ENCODE measurements at regions not wholly inside any gene's neighbourhood (a gene's known extent, or its start where the extent isn't known, plus 50 kb on each side); places are given as distances from the start of the nearest gene placed in this dataset.

GRCh38 chr21:26652854-26653253, 79.8 kb upstream of the CYYR1 start:
- Mint-ChIP-seq H3K4me3 (ENCODE audit: unreplicated experiment) (no peak overlapping the region), H3K36me3 (ENCODE audit: insufficient read depth, unreplicated experiment) (no peaks in the 10 kb centered on the region), H3K27me3 (ENCODE audit: insufficient read depth, unreplicated experiment) (no peaks in the 10 kb centered on the region), H3K4me1 (ENCODE audit: low read depth, unreplicated experiment) (no peaks in the 10 kb centered on the region), H3K27ac (ENCODE audit: unreplicated experiment) (no peak overlapping the region), H3K9me3 (ENCODE audit: unreplicated experiment) (no peaks in the 10 kb centered on the region)
- Histone ChIP-seq H3K36me3 (ENCODE audit: control insufficient read depth, insufficient read depth, low read length) (no peaks in the 10 kb centered on the region), H3K27me3 (replicated peaks; ENCODE audit: control insufficient read depth, insufficient read depth, low read length) (no peaks in the 10 kb centered on the region), H3K4me3 (ENCODE audit: low read depth, low read length) (no peak overlapping the region), H3K9me3 (no peaks in the 10 kb centered on the region), H3K4me1 (no peaks in the 10 kb centered on the region)
- POLR2A ChIA-PET, result no interaction called here
- CTCF ChIA-PET, result no interaction called here
- no peak for TF ChIP-seq CTCF (IDR thresholded peaks at IDR 0.05; ENCODE audit: insufficient read depth in 1 of 2, low read depth in 1 of 2, low read length in 1 of 2, severe bottlenecking in 1 of 2, unreplicated experiment in 1 of 2)
- BruUV-seq (replicated peaks), result no TSS peak
- intact Hi-C loops (cut with micrococcal nuclease; ENCODE audit: unreplicated experiment), result no loop called here
- DNase-seq, result no peak

GRCh38 chr21:26641062-26641461, 68.0 kb upstream of the CYYR1 start:
- no TSS peak for BruUV-seq (replicated peaks)
- H3K27me3 Mint-ChIP-seq (ENCODE audit: insufficient read depth, unreplicated experiment), result no peaks in the 10 kb centered on the region

GRCh38 chr21:26637201-26637745, 64.2 kb upstream of the CYYR1 start:
- no TSS peak for BruUV-seq (replicated peaks)

More at GRCh38 chr21:26641062-26641461, 68.0 kb upstream of the CYYR1 start:
- Mint-ChIP-seq H3K36me3 (ENCODE audit: insufficient read depth, unreplicated experiment) (no peaks in the 10 kb centered on the region), H3K4me1 (ENCODE audit: low read depth, unreplicated experiment) (no peaks in the 10 kb centered on the region), H3K9me3 (ENCODE audit: unreplicated experiment) (peaks cover under 1% of the 10 kb centered on the region), H3K4me3 (ENCODE audit: unreplicated experiment) (no peak overlapping the region), H3K27ac (ENCODE audit: unreplicated experiment) (no peak overlapping the region)
- intact Hi-C loops (cut with micrococcal nuclease; ENCODE audit: unreplicated experiment), result no loop called here
- Histone ChIP-seq H3K4me3 (ENCODE audit: low read depth, low read length) (no peak overlapping the region), H3K4me1 (no peaks in the 10 kb centered on the region), H3K27me3 (replicated peaks; ENCODE audit: control insufficient read depth, insufficient read depth, low read length) (no peaks in the 10 kb centered on the region), H3K36me3 (ENCODE audit: control insufficient read depth, insufficient read depth, low read length) (no peaks in the 10 kb centered on the region), H3K9me3 (no peaks in the 10 kb centered on the region)
- ChIA-PET CTCF (no interaction called here), POLR2A (no interaction called here)
- no peak for TF ChIP-seq CTCF (IDR thresholded peaks at IDR 0.05; ENCODE audit: insufficient read depth in 1 of 2, low read depth in 1 of 2, low read length in 1 of 2, severe bottlenecking in 1 of 2, unreplicated experiment in 1 of 2)
- no peak for DNase-seq

More at GRCh38 chr21:26637201-26637745, 64.2 kb upstream of the CYYR1 start:
- H3K27me3 ChIP-seq (replicated peaks; ENCODE audit: control insufficient read depth, insufficient read depth, low read length), result no peaks in the 10 kb centered on the region
- no peak overlapping the region for H3K27ac Mint-ChIP-seq (ENCODE audit: unreplicated experiment)
- no peaks in the 10 kb centered on the region for H3K36me3 ChIP-seq (ENCODE audit: control insufficient read depth, insufficient read depth, low read length)
- DNase-seq, result no peak
- intact Hi-C loops (cut with micrococcal nuclease; ENCODE audit: unreplicated experiment), result no loop called here
- CTCF ChIA-PET, result no interaction called here
- no peaks in the 10 kb centered on the region for H3K27me3 Mint-ChIP-seq (ENCODE audit: insufficient read depth, unreplicated experiment)
- no peak overlapping the region for H3K4me3 Mint-ChIP-seq (ENCODE audit: unreplicated experiment)
- H3K4me3 ChIP-seq (ENCODE audit: low read depth, low read length), result no peak overlapping the region
- H3K9me3 Mint-ChIP-seq (ENCODE audit: unreplicated experiment), result no peaks in the 10 kb centered on the region
- no peaks in the 10 kb centered on the region for H3K36me3 Mint-ChIP-seq (ENCODE audit: insufficient read depth, unreplicated experiment)
- TF ChIP-seq CTCF (IDR thresholded peaks at IDR 0.05; ENCODE audit: insufficient read depth in 1 of 2, low read depth in 1 of 2, low read length in 1 of 2, severe bottlenecking in 1 of 2, unreplicated experiment in 1 of 2), result no peak
- no peaks in the 10 kb centered on the region for H3K4me1 ChIP-seq
- POLR2A ChIA-PET, result no interaction called here
- H3K9me3 ChIP-seq, result no peaks in the 10 kb centered on the region
- H3K4me1 Mint-ChIP-seq (ENCODE audit: low read depth, unreplicated experiment), result no peaks in the 10 kb centered on the region
